Ishikawa (cell line): ENCODE measurements at regions not wholly inside any gene's neighbourhood (a gene's known extent, or its start where the extent isn't known, plus 50 kb on each side); places are given as distances from the start of the nearest gene placed in this dataset.

Source experiments
- CEBPB ChIP-seq: IDR thresholded peaks from 2 replicates; pipeline ENCODE4 v1.6.1; 2012
- EGR1 ChIP-seq: IDR thresholded peaks from 2 replicates; pipeline ENCODE4 v1.6.1; 2012
- EP300 ChIP-seq: IDR thresholded peaks from 2 replicates; pipeline ENCODE4 v1.6.1; 2012; ENCODE audit warnings: borderline replicate concordance
- MAX ChIP-seq: IDR thresholded peaks from 2 replicates; pipeline ENCODE4 v1.6.1; 2012
- RAD21 ChIP-seq: IDR thresholded peaks from 2 replicates; pipeline ENCODE4 v1.6.1; 2012; ENCODE audit warnings: low read depth
- REST ChIP-seq: IDR thresholded peaks from 2 replicates; pipeline ENCODE4 v1.6.1; 2012; ENCODE audit warnings: low read depth, mild to moderate bottlenecking
- TCF12 ChIP-seq: IDR thresholded peaks from 2 replicates; pipeline ENCODE4 v1.6.1; 2012; ENCODE audit warnings: low read depth
- YY1 ChIP-seq: IDR thresholded peaks from 2 replicates; pipeline ENCODE4 v1.6.1; 2012; ENCODE audit warnings: low read depth

- TF ChIP-seq EP300 = no peak
- no peak for TF ChIP-seq EGR1
- TF ChIP-seq REST = no peak
- no peak for TF ChIP-seq TCF12
- TF ChIP-seq YY1 = no peak
- TF ChIP-seq RAD21 = no peak
- no peak for TF ChIP-seq CEBPB
- TF ChIP-seq MAX = no peak
Observed at GRCh38 chr13:85729296-85729695, 69.9 kb downstream of the SLITRK6 start.
